ENCODE measurements at regions not wholly inside any gene's neighbourhood (a gene's known extent, or its start where the extent isn't known, plus 50 kb on each side); places are given as distances from the start of the nearest gene placed in this dataset.

DNA sequence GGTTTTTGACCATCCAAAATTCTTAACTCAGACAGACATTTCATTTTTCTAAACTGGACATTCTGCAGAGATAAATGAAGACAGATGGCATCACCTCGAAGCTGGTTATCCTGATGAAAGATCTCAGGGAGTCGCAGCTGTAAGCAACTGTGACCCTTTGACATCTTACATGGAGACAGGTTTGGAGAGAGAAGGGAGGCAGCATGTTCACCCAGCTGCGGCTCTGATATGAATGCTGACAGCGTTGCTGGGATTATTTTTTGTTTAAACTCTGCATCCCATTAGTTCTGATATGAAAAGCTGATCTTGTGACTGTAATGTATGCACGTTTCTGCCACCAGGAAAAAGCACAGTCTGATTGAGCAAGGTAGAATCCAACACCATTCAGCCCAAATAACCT, 89.4 kb downstream of the C6orf118 start:
- 13 to 35% methylated on average over 5 of the region's 5 CpGs for WGBS, 2 donors (ENCODE audit: low coverage in 1 of 2)
- H3K4me3 ChIP-seq = no peak overlapping the region
- no peaks in the 10 kb centered on the region for H3K36me3 ChIP-seq
- no peaks in the 10 kb centered on the region for H3K27me3 ChIP-seq
- no peak for ATAC-seq
- no peaks in the 10 kb centered on the region for H3K9me3 ChIP-seq
- H3K4me1 ChIP-seq = no peaks in the 10 kb centered on the region
- H3K27ac ChIP-seq = no peak overlapping the region
- TF ChIP-seq EP300 (IDR thresholded peaks at IDR 0.05) (no peak), POLR2AphosphoS5 (IDR thresholded peaks at IDR 0.05) (no peak), POLR2A (IDR thresholded peaks at IDR 0.05) (no peak)
- TF ChIP-seq, protein P1, sequence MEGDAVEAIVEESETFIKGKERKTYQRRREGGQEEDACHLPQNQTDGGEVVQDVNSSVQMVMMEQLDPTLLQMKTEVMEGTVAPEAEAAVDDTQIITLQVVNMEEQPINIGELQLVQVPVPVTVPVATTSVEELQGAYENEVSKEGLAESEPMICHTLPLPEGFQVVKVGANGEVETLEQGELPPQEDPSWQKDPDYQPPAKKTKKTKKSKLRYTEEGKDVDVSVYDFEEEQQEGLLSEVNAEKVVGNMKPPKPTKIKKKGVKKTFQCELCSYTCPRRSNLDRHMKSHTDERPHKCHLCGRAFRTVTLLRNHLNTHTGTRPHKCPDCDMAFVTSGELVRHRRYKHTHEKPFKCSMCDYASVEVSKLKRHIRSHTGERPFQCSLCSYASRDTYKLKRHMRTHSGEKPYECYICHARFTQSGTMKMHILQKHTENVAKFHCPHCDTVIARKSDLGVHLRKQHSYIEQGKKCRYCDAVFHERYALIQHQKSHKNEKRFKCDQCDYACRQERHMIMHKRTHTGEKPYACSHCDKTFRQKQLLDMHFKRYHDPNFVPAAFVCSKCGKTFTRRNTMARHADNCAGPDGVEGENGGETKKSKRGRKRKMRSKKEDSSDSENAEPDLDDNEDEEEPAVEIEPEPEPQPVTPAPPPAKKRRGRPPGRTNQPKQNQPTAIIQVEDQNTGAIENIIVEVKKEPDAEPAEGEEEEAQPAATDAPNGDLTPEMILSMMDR (IDR thresholded peaks at IDR 0.05) = no peak

DNA sequence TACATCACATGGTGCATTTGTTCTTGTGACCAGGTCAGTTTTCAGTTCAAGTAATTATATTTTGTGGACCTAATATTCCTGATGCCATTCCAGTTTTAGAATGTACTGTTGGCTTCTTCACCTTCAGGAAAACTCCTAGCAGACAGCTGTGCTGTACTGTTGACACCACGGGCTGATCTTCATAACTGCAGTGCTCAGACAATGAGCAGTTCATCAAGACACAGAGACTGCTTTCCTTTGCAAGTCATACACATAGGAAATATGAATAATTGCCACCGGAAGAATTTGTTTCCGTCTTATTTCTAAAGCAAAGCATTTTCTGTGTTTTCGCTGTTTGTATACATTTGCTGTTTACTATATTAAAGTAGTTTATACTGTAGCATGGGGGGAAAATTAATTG, 89.8 kb downstream of the C6orf118 start:
- Histone ChIP-seq H3K4me3 (no peak overlapping the region), H3K4me1 (no peaks in the 10 kb centered on the region), H3K27me3 (no peaks in the 10 kb centered on the region), H3K36me3 (no peaks in the 10 kb centered on the region), H3K27ac (no peak overlapping the region), H3K9me3 (no peaks in the 10 kb centered on the region)
- no peak for ATAC-seq
- 21 to 31% methylated on average over 4 of the region's 4 CpGs for WGBS, 2 donors (ENCODE audit: low coverage in 1 of 2)
- TF ChIP-seq POLR2AphosphoS5 (IDR thresholded peaks at IDR 0.05) (no peak), POLR2A (IDR thresholded peaks at IDR 0.05) (no peak), EP300 (IDR thresholded peaks at IDR 0.05) (no peak)
- TF ChIP-seq, protein P1 (IDR thresholded peaks at IDR 0.05) = no peak

DNA sequence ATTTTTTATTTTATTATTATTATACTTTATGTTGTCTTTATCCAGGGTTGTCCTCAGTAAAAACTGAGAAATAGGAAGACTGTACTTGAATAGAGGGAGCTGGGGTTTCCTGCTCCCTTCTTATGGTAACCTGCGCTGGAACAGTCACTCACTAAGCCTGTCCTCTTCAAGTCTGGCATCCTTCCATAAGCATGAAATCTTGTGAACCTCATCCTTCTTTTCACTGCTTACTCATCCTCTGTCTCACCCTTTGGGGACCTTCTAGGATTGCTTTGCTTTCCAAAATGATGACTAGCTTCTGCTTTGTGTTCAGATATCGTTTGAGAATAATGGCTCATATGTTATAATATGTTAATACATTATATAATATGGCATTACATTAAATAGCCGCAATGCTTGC, 90.6 kb downstream of the C6orf118 start:
- H3K36me3 ChIP-seq = no peaks in the 10 kb centered on the region
- TF ChIP-seq, protein P1 (IDR thresholded peaks at IDR 0.05) = no peak
- no peak for TF ChIP-seq EP300 (IDR thresholded peaks at IDR 0.05)
- no peak for TF ChIP-seq POLR2AphosphoS5 (IDR thresholded peaks at IDR 0.05)
- TF ChIP-seq POLR2A (IDR thresholded peaks at IDR 0.05) = no peak
- 21 to 22% methylated on average over 3 of the region's 3 CpGs for WGBS, 2 donors (ENCODE audit: low coverage in 1 of 2)
- ATAC-seq = no peak
- no peaks in the 10 kb centered on the region for H3K9me3 ChIP-seq
- no peaks in the 10 kb centered on the region for H3K27me3 ChIP-seq
- H3K27ac ChIP-seq = no peak overlapping the region
- no peaks in the 10 kb centered on the region for H3K4me1 ChIP-seq
- H3K4me3 ChIP-seq = no peak overlapping the region

DNA sequence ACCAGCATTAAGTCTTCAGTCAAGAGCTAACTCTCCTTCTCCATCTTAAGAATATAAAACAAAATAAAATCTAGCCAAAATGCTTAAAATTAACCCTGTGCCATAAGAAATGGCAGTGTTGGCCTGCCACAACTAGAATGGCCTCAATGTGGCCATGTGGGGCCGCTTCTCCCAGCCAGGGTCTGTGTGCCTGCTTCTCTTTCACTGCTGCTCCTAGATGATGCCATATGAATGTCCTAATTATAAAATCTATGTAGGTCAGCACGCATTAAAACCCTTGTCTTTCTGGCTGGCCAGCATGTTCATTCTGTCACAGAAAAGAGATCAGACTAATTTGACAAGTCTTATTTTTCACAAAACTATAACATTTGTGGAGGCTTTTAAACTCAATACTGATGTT, 102.6 kb downstream of the C6orf118 start:
- H3K4me3 ChIP-seq = no peak overlapping the region
- no peak for ATAC-seq
- H3K4me1 ChIP-seq = no peaks in the 10 kb centered on the region
- H3K9me3 ChIP-seq = peaks cover 0 to 3% (median 0%) of the 10 kb centered on the region in 3 donors
- H3K36me3 ChIP-seq = no peaks in the 10 kb centered on the region
- 92 to 96% methylated on average over 2 of the region's 2 CpGs for WGBS, 2 donors (ENCODE audit: low coverage in 1 of 2)
- TF ChIP-seq POLR2AphosphoS5 (IDR thresholded peaks at IDR 0.05) (no peak), POLR2A (IDR thresholded peaks at IDR 0.05) (no peak), EP300 (IDR thresholded peaks at IDR 0.05) (no peak)
- TF ChIP-seq, protein P1 (IDR thresholded peaks at IDR 0.05) = no peak
- H3K27ac ChIP-seq = no peak overlapping the region
- H3K27me3 ChIP-seq = no peaks in the 10 kb centered on the region

DNA sequence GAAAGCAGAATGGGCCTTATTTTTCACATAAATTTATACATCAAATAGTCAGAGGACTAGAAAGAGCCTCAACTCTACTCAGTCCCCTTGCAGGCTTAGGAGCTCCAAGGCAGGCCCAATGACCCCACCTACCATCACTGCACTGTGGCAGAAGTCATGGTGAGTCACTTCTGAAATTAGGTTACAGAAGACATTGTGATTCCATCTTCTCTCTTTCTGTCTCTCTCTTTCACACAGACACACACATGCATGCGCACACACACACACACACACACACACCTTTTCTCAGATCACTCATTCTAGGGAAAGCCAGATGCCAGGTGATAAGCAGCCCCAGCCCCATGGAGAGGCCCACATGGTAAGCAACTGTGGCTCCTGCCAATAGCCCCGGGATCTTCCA, 103.8 kb downstream of the C6orf118 start:
- Histone ChIP-seq H3K27ac (no peak overlapping the region), H3K36me3 (no peaks in the 10 kb centered on the region), H3K27me3 (no peaks in the 10 kb centered on the region), H3K4me3 (no peak overlapping the region), H3K9me3 (peaks cover 0 to 5% (median 0%) of the 10 kb centered on the region in 3 donors), H3K4me1 (no peaks in the 10 kb centered on the region)
- TF ChIP-seq EP300 (IDR thresholded peaks at IDR 0.05) = no peak
- WGBS, 2 donors (ENCODE audit: low coverage in 1 of 2) = 83 to 88% methylated on average over 1 of the region's 2 CpGs
- no peak for ATAC-seq
